ENCODE measurements at regions not wholly inside any gene's neighbourhood (a gene's known extent, or its start where the extent isn't known, plus 50 kb on each side); places are given as distances from the start of the nearest gene placed in this dataset.
"Not testable (repeated sequence)": the region's sequence is repeated elsewhere in the genome, so short reads cannot be mapped to it uniquely, and the experiment has no call there.

- not testable (repeated sequence) for H3K18ac ChIP-seq (ENCODE audit: low read depth in 1 of 2, low read length in 2 of 2); H3K9me3 ChIP-seq (ENCODE audit: control insufficient read depth, low read length); H3K4ac ChIP-seq (ENCODE audit: low read depth in 1 of 2, low read length in 2 of 2); H3K27me3 ChIP-seq (ENCODE audit: control insufficient read depth in 1 of 2, insufficient read depth in 1 of 2, low read length in 2 of 2); H4K91ac ChIP-seq (ENCODE audit: low read length); H3K23ac ChIP-seq (ENCODE audit: low read length in 2 of 2); H2BK5ac ChIP-seq (ENCODE audit: low read depth, low read length, poor library complexity, severe bottlenecking); H4K8ac ChIP-seq (ENCODE audit: low read length); H2AFZ ChIP-seq (ENCODE audit: low read depth, low read length); H3K4me3 ChIP-seq (ENCODE audit: insufficient read depth in 1 of 2, low read depth in 1 of 2, low read length in 2 of 2); H3K36me3 ChIP-seq (ENCODE audit: control insufficient read depth in 1 of 2, insufficient read depth in 2 of 2, low read depth in 1 of 2, low read length in 2 of 2); H2BK120ac ChIP-seq (ENCODE audit: low read depth, low read length); H2BK12ac ChIP-seq (ENCODE audit: low read length in 2 of 2); H3K4me2 ChIP-seq (ENCODE audit: low read length, poor library complexity, severe bottlenecking); H2AK5ac ChIP-seq (ENCODE audit: low read length, severe bottlenecking); H3K9ac ChIP-seq (ENCODE audit: low read length); H3K27ac ChIP-seq (ENCODE audit: low read length, poor library complexity, severe bottlenecking); DNase-seq; H3K14ac ChIP-seq (ENCODE audit: low read length in 2 of 2); H2BK15ac ChIP-seq (ENCODE audit: low read depth, poor library complexity, severe bottlenecking); H3K4me1 ChIP-seq (ENCODE audit: control insufficient read depth, insufficient read depth, low read depth, low read length); H3K79me1 ChIP-seq (replicated peaks; ENCODE audit: low read length, poor library complexity, severe bottlenecking)
- WGBS: 100% methylated on average over 1 of the region's 2 CpGs
Observed at GRCh38 chr9:85847782-85848181, 93.2 kb upstream of the NAA35 start.

GRCh38 chr9:85858056-85858750 is 82.7 kb upstream of the NAA35 start:
- Histone ChIP-seq H2BK15ac (ENCODE audit: low read depth, poor library complexity, severe bottlenecking) (no peak overlapping the region), H3K4me2 (ENCODE audit: low read length, poor library complexity, severe bottlenecking) (no peak overlapping the region), H3K18ac (ENCODE audit: low read depth in 1 of 2, low read length in 2 of 2) (no peak overlapping the region), H2AFZ (ENCODE audit: low read depth, low read length) (no peak overlapping the region), H3K23ac (ENCODE audit: low read length in 2 of 2) (no peak overlapping the region), H3K79me1 (replicated peaks; ENCODE audit: low read length, poor library complexity, severe bottlenecking) (no peaks in the 10 kb centered on the region), H3K4ac (ENCODE audit: low read depth in 1 of 2, low read length in 2 of 2) (no peak overlapping the region), H3K4me3 (ENCODE audit: insufficient read depth in 1 of 2, low read depth in 1 of 2, low read length in 2 of 2) (no peak overlapping the region), H3K14ac (ENCODE audit: low read length in 2 of 2) (no peak overlapping the region), H3K27me3 (ENCODE audit: control insufficient read depth in 1 of 2, insufficient read depth in 1 of 2, low read length in 2 of 2) (no peaks in the 10 kb centered on the region), H4K8ac (ENCODE audit: low read length) (no peak overlapping the region), H2AK5ac (ENCODE audit: low read length, severe bottlenecking) (no peak overlapping the region), H3K27ac (ENCODE audit: low read length, poor library complexity, severe bottlenecking) (no peak overlapping the region), H2BK12ac (ENCODE audit: low read length in 2 of 2) (no peak overlapping the region), H3K9me3 (ENCODE audit: control insufficient read depth, low read length) (no peaks in the 10 kb centered on the region), H2BK120ac (ENCODE audit: low read depth, low read length) (no peak overlapping the region), H3K4me1 (ENCODE audit: control insufficient read depth, insufficient read depth, low read depth, low read length) (no peaks in the 10 kb centered on the region), H3K9ac (ENCODE audit: low read length) (no peak overlapping the region), H2BK5ac (ENCODE audit: low read depth, low read length, poor library complexity, severe bottlenecking) (no peak overlapping the region), H4K91ac (ENCODE audit: low read length) (no peak overlapping the region), H3K36me3 (ENCODE audit: control insufficient read depth in 1 of 2, insufficient read depth in 2 of 2, low read depth in 1 of 2, low read length in 2 of 2) (no peaks in the 10 kb centered on the region)
- WGBS: 96% methylated on average over 5 of the region's 5 CpGs
- DNase-seq: no peak

GRCh38 chr9:85859765-85860164 is 81.2 kb upstream of the NAA35 start:
- no peak overlapping the region for H4K8ac ChIP-seq (ENCODE audit: low read length)
- no peaks in the 10 kb centered on the region for H3K27me3 ChIP-seq (ENCODE audit: control insufficient read depth in 1 of 2, insufficient read depth in 1 of 2, low read length in 2 of 2)
- no peak overlapping the region for H3K27ac ChIP-seq (ENCODE audit: low read length, poor library complexity, severe bottlenecking)
- no peak overlapping the region for H4K91ac ChIP-seq (ENCODE audit: low read length)
- no peak overlapping the region for H2BK120ac ChIP-seq (ENCODE audit: low read depth, low read length)
- no peaks in the 10 kb centered on the region for H3K4me1 ChIP-seq (ENCODE audit: control insufficient read depth, insufficient read depth, low read depth, low read length)
- no peak overlapping the region for H3K18ac ChIP-seq (ENCODE audit: low read depth in 1 of 2, low read length in 2 of 2)
- H3K4me3 ChIP-seq (ENCODE audit: insufficient read depth in 1 of 2, low read depth in 1 of 2, low read length in 2 of 2): no peak overlapping the region
- no peak overlapping the region for H3K9ac ChIP-seq (ENCODE audit: low read length)
- no peak overlapping the region for H3K4ac ChIP-seq (ENCODE audit: low read depth in 1 of 2, low read length in 2 of 2)
- H3K9me3 ChIP-seq (ENCODE audit: control insufficient read depth, low read length): no peaks in the 10 kb centered on the region
- no peak overlapping the region for H3K14ac ChIP-seq (ENCODE audit: low read length in 2 of 2)
- H3K23ac ChIP-seq (ENCODE audit: low read length in 2 of 2): no peak overlapping the region
- no peak overlapping the region for H2BK15ac ChIP-seq (ENCODE audit: low read depth, poor library complexity, severe bottlenecking)
- no peak overlapping the region for H2AFZ ChIP-seq (ENCODE audit: low read depth, low read length)
- 53% methylated on average over 1 of the region's 1 CpG for WGBS
- no peaks in the 10 kb centered on the region for H3K79me1 ChIP-seq (replicated peaks; ENCODE audit: low read length, poor library complexity, severe bottlenecking)
- H2BK12ac ChIP-seq (ENCODE audit: low read length in 2 of 2): no peak overlapping the region
- H3K36me3 ChIP-seq (ENCODE audit: control insufficient read depth in 1 of 2, insufficient read depth in 2 of 2, low read depth in 1 of 2, low read length in 2 of 2): no peaks in the 10 kb centered on the region
- no peak for DNase-seq
- no peak overlapping the region for H2BK5ac ChIP-seq (ENCODE audit: low read depth, low read length, poor library complexity, severe bottlenecking)
- H2AK5ac ChIP-seq (ENCODE audit: low read length, severe bottlenecking): no peak overlapping the region
- no peak overlapping the region for H3K4me2 ChIP-seq (ENCODE audit: low read length, poor library complexity, severe bottlenecking)

- H3K9me3 ChIP-seq (ENCODE audit: control insufficient read depth, low read length); H3K4me3 ChIP-seq (ENCODE audit: insufficient read depth in 1 of 2, low read depth in 1 of 2, low read length in 2 of 2); H4K8ac ChIP-seq (ENCODE audit: low read length); H3K27me3 ChIP-seq (ENCODE audit: control insufficient read depth in 1 of 2, insufficient read depth in 1 of 2, low read length in 2 of 2); DNase-seq; H3K4me1 ChIP-seq (ENCODE audit: control insufficient read depth, insufficient read depth, low read depth, low read length); H3K9ac ChIP-seq (ENCODE audit: low read length); H3K4ac ChIP-seq (ENCODE audit: low read depth in 1 of 2, low read length in 2 of 2); H3K18ac ChIP-seq (ENCODE audit: low read depth in 1 of 2, low read length in 2 of 2); H2AK5ac ChIP-seq (ENCODE audit: low read length, severe bottlenecking); H2BK12ac ChIP-seq (ENCODE audit: low read length in 2 of 2); H3K4me2 ChIP-seq (ENCODE audit: low read length, poor library complexity, severe bottlenecking); H3K14ac ChIP-seq (ENCODE audit: low read length in 2 of 2); H2BK15ac ChIP-seq (ENCODE audit: low read depth, poor library complexity, severe bottlenecking); H3K27ac ChIP-seq (ENCODE audit: low read length, poor library complexity, severe bottlenecking); H3K36me3 ChIP-seq (ENCODE audit: control insufficient read depth in 1 of 2, insufficient read depth in 2 of 2, low read depth in 1 of 2, low read length in 2 of 2); H2AFZ ChIP-seq (ENCODE audit: low read depth, low read length); H2BK5ac ChIP-seq (ENCODE audit: low read depth, low read length, poor library complexity, severe bottlenecking); H3K79me1 ChIP-seq (replicated peaks; ENCODE audit: low read length, poor library complexity, severe bottlenecking); H2BK120ac ChIP-seq (ENCODE audit: low read depth, low read length); H3K23ac ChIP-seq (ENCODE audit: low read length in 2 of 2); H4K91ac ChIP-seq (ENCODE audit: low read length): not testable (repeated sequence)
- WGBS: 100% methylated on average over 3 of the region's 5 CpGs
Observed at GRCh38 chr9:85861882-85862281, 79.1 kb upstream of the NAA35 start.

Data from mesenchymal stem cell (in vitro differentiated cells and primary cell).